HFFc6 (cell line): ENCODE measurements at regions not wholly inside any gene's neighbourhood (a gene's known extent, or its start where the extent isn't known, plus 50 kb on each side); places are given as distances from the start of the nearest gene placed in this dataset.
"Not testable (repeated sequence)": the region's sequence is repeated elsewhere in the genome, so short reads cannot be mapped to it uniquely, and the experiment has no call there.

Experiments
- DNase-seq: peaks from one replicate; pipeline ENCODE4 v3.0.0-alpha.2; 2018
- H3K27ac Mint-ChIP-seq: 2 replicates; pipeline ENCODE4 v1.8.0; 2020; ENCODE audit warnings: mild to moderate bottlenecking, mixed read lengths
- H3K27me3 Mint-ChIP-seq: 2 replicates; pipeline ENCODE4 v1.8.0; 2021; ENCODE audit warnings: mild to moderate bottlenecking, moderate library complexity, mixed read lengths; ENCODE audit not compliant: insufficient read depth
- H3K36me3 Mint-ChIP-seq: 2 replicates; pipeline ENCODE4 v1.8.0; 2021; ENCODE audit warnings: low read depth, mixed read lengths
- H3K4me1 Mint-ChIP-seq: 2 replicates; pipeline ENCODE4 v1.8.0; 2020; ENCODE audit warnings: low read depth, mixed read lengths
- H3K4me3 Mint-ChIP-seq: 2 replicates; pipeline ENCODE4 v1.8.0; 2020; ENCODE audit warnings: mild to moderate bottlenecking, moderate library complexity, mixed read lengths
- H3K9me3 Mint-ChIP-seq: 2 replicates; pipeline ENCODE4 v1.8.0; 2020; ENCODE audit warnings: mild to moderate bottlenecking, mixed read lengths
- TF ChIP-seq, protein P1 (sequence below): fragments of 200-600 bp; sonication (generic); IDR thresholded peaks from 2 replicates; pipeline ENCODE4 v1.5.0; 2021; ENCODE audit warnings: antibody characterized with exemption, mild to moderate bottlenecking

DNA sequence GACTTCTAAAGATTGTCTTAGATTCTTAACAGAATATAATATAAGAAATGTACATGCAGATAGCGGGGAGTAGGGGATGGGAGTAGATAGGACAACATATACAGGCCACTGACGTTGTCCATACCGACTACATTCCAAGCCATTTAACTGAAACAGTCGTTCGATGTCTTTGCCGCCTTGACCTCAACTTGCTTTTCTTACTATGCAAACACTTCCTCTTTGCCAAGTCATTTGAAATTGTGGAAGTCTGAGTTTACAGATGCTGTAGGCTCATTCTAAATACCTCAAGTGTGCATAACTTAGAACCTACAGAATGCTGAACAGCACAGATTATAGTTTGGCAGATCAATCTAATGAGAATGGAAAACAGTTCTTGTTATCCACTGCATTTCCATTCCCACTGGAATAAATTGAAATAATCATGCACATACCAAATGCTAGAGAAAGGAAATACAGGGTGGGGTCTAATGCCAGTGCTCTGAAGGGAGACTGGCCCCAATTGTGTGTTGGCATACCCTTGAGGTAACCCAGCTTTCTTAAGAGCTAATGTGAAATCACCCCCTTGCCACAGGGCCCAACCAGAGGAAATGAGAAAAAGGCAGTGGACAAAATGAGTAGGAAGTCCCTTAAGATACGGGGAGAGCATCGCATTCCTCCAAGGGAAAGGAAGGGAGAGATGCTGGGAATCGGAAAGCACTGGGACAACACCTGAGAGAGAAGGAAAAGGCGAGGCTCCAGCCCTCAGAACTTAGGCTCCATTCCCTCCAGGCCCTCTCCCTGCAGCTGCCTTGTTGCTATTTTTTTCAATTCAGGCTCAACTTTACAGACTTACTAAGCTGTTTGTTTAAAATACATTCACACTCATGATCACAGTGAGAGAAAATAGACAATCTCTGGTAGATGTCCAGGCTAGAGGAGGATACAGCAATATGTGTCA, 380.9 kb upstream of the TMTC1 start:
- Mint-ChIP-seq H3K27me3 (no peaks in the 10 kb centered on the region; the same call in 1 of the 2 replicates), H3K27ac (no peak overlapping the region), H3K4me3 (no peak overlapping the region), H3K4me1 (no peaks in the 10 kb centered on the region), H3K9me3 (no peaks in the 10 kb centered on the region), H3K36me3 (no peaks in the 10 kb centered on the region)
- TF ChIP-seq, protein P1, sequence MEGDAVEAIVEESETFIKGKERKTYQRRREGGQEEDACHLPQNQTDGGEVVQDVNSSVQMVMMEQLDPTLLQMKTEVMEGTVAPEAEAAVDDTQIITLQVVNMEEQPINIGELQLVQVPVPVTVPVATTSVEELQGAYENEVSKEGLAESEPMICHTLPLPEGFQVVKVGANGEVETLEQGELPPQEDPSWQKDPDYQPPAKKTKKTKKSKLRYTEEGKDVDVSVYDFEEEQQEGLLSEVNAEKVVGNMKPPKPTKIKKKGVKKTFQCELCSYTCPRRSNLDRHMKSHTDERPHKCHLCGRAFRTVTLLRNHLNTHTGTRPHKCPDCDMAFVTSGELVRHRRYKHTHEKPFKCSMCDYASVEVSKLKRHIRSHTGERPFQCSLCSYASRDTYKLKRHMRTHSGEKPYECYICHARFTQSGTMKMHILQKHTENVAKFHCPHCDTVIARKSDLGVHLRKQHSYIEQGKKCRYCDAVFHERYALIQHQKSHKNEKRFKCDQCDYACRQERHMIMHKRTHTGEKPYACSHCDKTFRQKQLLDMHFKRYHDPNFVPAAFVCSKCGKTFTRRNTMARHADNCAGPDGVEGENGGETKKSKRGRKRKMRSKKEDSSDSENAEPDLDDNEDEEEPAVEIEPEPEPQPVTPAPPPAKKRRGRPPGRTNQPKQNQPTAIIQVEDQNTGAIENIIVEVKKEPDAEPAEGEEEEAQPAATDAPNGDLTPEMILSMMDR, result no peak
- DNase-seq, result no peak

GRCh38 chr12:30156833-30157232, 373.1 kb upstream of the TMTC1 start:
- not testable (repeated sequence) for H3K4me1 Mint-ChIP-seq

GRCh38 chr12:30155001-30155730, 371.4 kb upstream of the TMTC1 start:
- no peak for DNase-seq
- H3K27me3 Mint-ChIP-seq, result no peaks in the 10 kb centered on the region
- no peak overlapping the region for H3K4me3 Mint-ChIP-seq
- no peak overlapping the region for H3K27ac Mint-ChIP-seq
- H3K36me3 Mint-ChIP-seq, result peaks cover 6% of the 10 kb centered on the region
- peaks cover 26% of the 10 kb centered on the region for H3K9me3 Mint-ChIP-seq
- TF ChIP-seq, protein P1, result no peak
- no peaks in the 10 kb centered on the region for H3K4me1 Mint-ChIP-seq

More at GRCh38 chr12:30156833-30157232, 373.1 kb upstream of the TMTC1 start:
- not testable (repeated sequence) for H3K36me3 Mint-ChIP-seq, H3K27me3 Mint-ChIP-seq, H3K27ac Mint-ChIP-seq, H3K4me3 Mint-ChIP-seq, DNase-seq
- H3K9me3 Mint-ChIP-seq, result peaks cover 15% of the 10 kb centered on the region

DNA sequence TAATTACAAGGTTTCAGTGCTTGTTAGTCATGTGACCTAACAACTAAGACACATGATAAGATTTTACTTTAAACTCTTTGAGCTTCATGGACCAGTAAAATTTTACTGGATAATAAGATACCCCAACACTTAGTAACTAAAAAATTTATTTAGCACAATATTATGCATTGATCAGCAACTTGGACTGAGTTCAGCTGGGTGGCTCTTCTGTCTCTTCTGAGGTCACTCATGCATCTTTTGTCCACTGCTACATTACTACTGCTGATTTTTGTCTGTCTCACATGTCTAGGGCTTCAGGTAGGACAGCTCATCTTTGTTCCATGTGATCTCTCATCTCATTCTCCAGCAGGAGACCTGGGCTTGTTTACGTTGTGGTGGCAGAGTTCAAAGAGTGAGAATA, 370.2 kb upstream of the TMTC1 start:
- DNase-seq, result no peak
- TF ChIP-seq, protein P1, result no peak
- H3K27me3 Mint-ChIP-seq, result no peaks in the 10 kb centered on the region
- no peak overlapping the region for H3K27ac Mint-ChIP-seq
- peaks cover 6% of the 10 kb centered on the region for H3K36me3 Mint-ChIP-seq
- no peaks in the 10 kb centered on the region for H3K4me1 Mint-ChIP-seq
- peaks cover 35% of the 10 kb centered on the region for H3K9me3 Mint-ChIP-seq
- no peak overlapping the region for H3K4me3 Mint-ChIP-seq

DNA sequence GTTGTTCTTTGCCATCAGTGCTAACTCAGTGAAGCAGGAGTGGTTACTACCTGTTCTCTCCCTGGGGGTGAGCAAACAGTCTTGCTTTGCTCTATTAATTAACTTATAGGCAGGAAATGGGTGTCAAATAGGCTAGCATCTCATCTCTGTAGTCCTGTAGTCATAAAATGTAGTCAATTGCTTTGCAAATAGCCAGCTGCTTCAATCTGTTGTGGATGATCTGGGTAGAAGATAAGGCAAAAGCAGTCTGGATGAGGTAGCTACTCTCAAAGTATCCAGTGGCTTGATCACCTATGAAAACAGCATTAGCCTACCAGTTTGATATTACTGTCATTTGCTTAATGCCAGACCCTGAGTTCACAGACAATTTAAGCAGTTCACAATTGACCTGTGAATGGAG, 369.0 kb upstream of the TMTC1 start:
- peaks cover 38% of the 10 kb centered on the region for H3K9me3 Mint-ChIP-seq
- TF ChIP-seq, protein P1, result no peak
- no peaks in the 10 kb centered on the region for H3K4me1 Mint-ChIP-seq
- H3K27ac Mint-ChIP-seq, result no peak overlapping the region
- peaks cover 6% of the 10 kb centered on the region for H3K36me3 Mint-ChIP-seq
- no peak for DNase-seq
- H3K27me3 Mint-ChIP-seq, result no peaks in the 10 kb centered on the region
- H3K4me3 Mint-ChIP-seq, result no peak overlapping the region

DNA sequence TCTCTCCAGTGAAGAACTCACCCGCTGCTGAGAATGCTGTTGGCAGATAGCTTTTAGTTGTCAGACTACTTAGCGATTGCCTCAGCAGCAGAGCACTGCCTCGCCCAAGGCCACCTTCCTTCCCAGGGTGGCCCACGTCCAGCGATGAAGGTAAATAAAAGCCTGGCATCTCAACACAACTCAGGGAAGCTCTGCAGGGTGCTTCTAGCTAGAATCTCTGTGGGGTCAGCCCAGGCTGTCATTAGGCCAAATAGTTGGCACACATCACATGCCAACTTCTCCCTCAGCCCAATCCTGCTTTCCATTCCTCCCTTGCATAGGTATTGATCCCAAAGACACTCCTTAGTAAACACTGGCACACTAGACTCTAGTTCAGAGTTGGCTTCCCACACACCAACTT, 368.1 kb upstream of the TMTC1 start:
- peaks cover 6% of the 10 kb centered on the region for H3K36me3 Mint-ChIP-seq
- no peak for DNase-seq
- H3K9me3 Mint-ChIP-seq, result peaks cover 44% of the 10 kb centered on the region
- no peak overlapping the region for H3K27ac Mint-ChIP-seq
- no peaks in the 10 kb centered on the region for H3K4me1 Mint-ChIP-seq
- no peak overlapping the region for H3K4me3 Mint-ChIP-seq
- TF ChIP-seq, protein P1, result no peak
- H3K27me3 Mint-ChIP-seq, result no peaks in the 10 kb centered on the region
